ENCODE measurements at regions not wholly inside any gene's neighbourhood (a gene's known extent, or its start where the extent isn't known, plus 50 kb on each side); places are given as distances from the start of the nearest gene placed in this dataset.
A peak's percentile ranks its signal among the peaks of the same experiment; 100 is the strongest.

DNA sequence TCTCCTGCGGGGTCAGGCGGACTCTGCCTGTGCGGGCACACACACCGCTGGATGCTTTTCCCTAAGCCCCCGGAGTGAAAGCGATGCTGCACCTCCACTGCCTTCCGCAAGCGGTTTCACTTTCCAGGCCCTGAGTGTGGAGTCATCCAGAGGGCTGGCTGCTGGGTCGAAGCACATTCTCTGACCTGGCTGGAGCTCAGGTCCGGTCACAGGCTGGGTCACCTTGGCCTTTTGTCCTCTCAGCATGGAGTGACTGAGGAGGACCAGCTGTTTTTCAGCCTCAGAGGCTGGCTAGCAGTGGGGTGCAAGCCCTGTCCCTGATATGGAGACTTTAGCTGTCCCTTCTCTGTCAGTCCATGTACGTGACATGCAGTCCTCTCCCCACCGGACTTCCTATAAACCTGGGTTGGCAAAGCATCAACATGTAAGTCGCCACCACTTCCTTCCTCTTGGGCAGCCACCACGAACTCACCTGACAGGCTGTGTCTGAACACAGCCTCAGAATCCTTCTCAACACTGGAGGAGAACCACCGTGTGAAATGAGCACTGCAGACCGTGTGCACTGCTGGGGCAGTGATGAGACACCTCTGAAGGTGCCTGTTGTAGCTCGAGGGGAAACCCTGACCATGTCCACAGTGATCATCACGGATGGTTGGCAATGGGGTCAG, 51.3 kb downstream of the GADD45G start:
- no peak for DNase-seq

DNA sequence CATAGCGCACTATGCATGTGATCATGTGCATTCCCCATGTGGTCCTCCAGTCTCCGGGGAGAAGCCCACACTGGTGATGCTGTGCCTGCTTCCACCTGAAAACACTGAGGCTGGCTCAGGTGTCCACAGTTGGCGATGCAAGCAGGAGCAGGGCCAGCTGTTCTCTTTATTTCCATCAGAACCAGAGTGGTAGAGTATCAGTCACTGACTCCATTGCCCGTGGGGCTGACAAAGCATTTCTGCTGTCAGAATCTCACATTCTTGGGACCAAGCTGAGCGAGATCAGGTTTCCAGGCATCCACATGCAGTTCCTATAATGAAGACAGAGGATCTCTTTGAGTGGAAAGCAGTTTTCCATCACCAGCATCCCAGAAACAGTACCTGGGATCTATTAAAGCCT, 52.5 kb downstream of the GADD45G start:
- no peak for DNase-seq

DNA sequence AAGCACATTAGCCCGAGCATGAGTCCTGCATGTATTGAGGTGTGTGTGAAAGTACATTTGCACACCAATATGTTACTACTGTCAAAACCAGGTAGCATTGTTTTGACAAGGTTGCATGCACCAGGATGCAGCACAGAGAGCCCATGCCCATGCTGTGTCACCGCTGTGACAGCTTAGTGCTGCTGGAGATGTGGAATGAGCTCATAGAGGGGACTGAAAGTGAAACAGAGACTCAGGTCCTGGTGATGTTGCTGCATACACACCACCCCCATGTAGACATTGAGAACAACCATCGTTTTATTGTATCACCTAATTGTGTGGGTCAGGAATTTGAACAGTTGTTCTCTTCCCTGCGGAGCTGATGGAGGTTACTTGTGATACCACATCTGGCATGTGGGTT, 53.0 kb downstream of the GADD45G start:
- no peak for DNase-seq

DNA sequence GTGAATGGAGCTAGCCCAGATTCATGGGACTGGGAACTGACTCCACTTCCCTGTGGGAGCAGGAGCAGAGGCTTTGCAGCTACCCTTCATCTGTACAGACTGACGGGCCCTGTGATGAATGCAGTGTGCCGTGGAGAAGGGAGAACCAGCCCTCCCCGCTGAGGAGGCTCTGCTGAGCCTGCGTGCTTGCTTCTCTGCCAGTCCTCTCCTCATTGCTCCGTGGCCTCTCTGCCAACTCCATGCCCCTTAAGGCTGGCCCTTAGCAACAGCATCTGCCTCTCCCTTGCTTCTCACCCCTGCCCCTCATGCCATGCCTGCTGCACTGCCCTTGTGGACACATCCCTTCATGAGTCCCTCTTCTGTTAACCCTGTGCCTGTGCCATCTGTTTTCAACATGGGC, 53.6 kb downstream of the GADD45G start:
- no peak for DNase-seq

DNA sequence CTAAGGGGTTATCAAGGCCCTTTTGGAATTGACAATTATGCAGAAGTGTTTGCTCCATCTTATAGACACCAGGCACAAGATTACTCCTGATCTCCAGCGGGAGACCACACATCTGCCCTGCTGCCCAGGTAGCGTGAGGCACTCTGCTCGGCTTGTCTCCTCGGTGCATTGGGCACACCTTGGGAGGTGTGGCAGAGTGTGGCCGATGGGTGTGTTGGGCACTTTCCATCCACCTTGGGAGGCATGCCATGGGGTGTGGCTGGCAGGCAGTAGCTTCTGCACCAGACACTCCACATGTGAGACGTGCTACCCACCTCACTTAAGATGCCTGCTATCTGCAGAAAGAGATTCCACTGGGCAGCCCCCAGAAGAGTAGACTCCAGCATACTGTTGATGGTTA, 54.1 kb downstream of the GADD45G start:
- DNase-seq: no peak

DNA sequence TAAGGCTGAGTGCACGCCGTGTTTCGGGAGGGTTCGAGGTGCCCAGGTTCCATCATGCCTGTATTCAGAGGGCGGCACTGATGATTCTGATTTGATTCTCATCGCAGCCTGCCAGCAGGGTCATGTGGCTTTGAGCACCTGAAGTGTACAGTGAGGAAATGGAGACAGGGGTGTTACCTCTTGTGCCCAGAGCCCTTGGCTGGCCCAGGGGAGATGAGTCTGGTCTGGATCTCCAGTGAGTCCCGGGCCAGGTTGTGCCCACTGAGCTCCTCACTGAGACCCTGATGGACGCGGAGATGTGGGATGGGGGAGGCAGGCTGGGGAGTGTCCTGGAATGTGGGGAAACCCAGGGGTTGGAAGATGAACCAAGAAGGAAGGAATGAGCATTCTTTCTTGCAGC, 54.7 kb downstream of the GADD45G start:
- DNase-seq: no peak

DNA sequence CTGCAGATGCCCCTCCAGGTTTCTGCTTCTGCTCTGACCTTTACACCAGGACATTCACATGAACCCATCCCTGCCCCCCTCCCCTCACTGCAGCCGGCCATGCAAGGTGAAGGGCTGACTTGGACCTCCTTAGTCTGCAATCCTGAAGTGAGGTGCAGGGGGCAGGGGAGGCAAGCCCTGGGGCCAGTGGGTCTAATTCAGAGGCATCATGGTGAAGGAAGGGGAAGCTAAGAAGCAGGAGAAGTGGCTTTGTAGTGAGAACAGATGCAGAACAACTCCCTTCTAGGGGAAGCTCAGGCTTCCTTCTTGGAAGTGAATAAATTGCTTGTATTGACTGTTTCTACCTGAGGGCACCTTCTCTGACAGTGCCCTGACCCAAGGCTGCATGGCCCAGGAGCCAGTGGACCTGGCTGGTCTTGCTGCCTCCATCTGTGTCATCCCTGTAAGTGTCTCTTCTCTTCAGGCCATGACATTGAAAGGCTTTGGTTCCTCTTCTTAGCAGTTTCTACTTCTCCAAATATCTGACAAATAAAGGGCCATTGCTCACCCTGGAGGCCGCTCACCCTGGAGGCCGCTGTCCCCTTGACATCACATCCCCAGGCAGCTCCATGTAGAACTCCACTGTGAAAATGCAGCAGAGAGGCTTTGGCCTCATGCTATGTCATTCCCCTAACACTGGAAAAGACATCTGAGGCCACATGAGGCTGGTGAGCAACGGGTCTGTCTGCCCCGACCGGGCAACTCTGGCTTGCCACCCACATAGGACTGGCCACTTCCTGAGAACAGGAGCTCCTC, 55.3 kb downstream of the GADD45G start:
- no peak for DNase-seq

DNA sequence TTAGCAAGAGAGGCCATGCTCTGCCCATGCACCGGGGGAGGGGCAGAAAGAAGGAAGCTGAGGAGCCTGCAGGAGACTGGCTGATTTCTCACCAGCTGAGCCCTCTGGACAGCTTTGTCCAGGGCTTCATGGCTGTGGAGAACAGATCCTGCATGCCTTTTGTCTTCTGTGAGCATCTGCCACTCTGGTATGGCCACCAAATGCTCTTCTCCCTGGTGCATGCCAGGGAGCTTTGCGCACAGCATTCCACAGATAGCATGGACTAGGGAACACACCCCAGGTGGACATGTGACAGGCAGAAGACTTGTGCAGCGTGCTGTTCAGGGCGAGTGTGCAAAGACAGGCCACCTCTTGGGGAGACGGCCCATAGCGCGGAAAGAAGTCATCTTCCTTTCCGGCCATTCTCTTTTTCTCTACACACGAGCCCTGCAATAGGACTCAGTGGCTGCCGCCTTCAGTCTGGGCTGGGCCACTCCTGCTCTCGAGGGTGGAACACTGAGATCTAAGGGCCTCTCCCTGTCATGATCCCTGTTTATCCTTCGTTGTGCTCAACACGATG, 56.7 kb downstream of the GADD45G start:
- DNase-seq: peak; percentile 76

DNA sequence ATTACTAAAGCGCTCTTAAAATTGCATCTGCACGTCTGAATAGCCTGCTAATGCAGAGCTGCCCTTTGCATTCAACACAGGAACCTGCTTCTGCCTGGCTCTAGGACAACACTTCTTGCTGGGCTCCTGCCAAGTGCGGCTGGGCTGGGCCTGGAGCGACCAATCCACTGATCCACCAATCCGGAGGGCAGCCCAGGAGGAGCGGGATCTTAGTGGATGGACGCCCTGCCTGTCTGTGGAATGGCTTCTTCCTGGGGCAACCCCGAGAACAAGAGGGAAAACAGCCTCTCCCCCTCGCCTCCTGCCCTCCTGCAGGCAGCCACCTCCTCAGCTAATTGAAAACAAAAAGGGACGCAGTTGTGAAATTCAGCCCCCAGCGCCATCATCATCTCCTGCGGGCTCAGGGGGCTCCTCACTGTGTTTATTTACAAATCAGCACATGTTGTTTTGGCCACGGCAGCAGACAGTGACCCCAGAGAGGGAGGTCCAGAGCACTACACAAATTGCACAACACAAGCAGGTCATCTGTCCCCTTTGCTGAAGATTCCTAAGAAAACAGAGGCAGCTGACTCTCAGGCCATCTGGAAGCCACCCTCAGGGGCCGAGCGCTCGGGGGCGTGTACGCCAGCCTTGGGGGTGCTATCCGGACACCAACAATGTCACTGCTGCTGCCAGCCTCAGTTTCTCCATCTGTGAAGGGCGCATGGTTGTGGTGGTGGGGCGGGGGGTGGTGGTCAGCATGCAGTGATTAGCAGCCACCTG, 57.3 kb downstream of the GADD45G start:
- DNase-seq: peak; percentile 96

DNA sequence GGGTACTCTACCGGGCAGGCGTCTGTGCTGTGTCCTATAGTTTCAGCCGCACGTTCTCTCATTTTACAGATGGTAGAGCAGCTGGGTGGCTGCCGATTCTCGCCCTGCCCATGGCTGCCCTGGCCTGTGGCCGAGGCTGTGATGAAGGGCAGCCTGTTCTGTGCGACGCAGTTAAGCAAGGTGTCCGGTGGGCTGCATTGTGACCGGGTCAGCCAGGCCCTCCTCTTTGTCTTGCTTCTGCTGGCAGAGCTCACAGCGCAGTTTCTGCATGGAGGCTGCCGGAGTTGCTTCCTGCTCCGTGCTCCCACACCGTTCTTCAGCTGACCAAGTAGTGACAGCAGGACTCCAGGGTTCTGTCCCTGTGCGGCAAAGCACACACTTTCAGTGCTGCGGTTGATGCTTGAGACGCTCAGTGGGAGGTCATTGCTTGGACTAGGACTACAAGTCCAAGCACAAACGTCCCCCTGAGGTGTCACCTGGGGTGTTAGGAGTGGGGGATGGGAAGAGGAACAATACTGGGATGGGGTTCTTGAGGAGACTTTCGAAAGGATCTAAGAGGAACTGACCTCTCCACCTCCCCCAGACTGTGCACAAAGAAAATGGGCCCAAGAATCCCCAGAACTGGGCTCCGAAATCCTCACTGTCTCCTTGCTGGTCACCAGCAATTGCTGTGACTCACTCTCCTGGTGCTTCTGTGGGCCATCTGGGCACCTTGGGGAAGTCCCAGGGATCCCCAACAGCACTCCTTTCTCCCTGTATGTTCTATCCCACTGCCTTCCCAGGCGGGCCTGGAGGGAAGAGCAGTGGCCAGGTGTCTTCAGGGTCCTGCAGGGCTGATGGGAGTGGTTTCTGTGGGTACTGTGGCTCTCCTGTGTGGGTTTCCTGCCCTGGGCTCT, 58.2 kb downstream of the GADD45G start:
- DNase-seq: no peak

DNA sequence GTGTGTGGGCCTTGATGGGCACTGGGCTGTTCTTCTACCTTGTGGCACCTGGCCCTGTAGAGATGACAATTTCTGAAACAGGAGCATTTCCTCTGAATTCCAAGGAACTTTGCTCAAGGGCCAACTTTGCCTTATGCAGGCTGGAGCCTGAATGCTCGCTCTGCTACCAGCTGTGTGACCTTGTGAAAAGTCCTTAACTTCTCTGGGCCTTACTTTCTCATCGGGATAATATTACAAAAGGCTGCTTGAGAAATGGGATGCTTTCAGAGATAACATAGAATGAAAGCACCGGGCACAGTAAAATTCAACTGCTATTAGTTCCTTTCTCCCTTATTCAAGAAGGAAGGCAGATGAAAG, 58.8 kb downstream of the GADD45G start:
- no peak for DNase-seq

DNA sequence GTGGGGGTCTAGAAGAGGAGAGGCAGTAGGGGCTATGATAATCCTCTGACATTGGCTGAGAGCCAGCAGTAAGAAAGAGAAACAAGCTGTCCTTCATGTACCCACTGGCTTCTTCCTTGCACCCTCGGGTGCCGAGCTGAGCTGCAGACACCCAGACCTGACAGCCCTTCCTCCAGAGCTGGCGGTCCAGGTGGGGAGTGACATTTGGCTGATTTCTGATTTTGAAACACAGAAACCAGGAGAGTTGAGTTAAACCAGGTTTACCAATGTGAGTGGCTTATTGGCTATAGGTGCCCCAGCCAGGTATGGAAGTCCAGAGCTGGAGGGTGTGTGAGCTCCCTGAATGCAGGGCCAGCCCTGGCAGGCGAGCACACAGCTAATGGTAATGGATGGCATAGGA, 59.2 kb downstream of the GADD45G start:
- no peak for DNase-seq

DNA sequence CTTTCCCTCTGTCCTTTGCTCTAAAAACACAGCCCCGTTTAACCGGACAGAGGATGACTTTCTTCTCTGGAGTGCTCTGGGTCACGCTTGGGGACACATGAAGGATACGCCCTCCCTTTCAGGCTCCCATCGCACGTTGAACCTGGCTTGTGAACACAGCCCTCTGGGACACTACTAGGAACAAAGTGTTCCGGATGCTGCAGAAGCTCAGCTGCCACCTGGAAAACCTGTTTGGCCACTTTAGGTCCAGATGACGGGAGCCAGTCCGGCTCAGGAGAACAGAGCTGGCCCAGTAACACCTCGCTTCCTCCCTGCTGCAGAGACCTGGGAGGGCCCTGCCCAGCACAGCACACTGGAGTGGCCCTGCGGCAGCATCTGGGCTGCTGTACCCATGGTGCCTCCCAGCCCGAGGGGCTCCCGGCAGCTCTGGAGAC, 60.1 kb downstream of the GADD45G start:
- DNase-seq: peak; percentile 98

DNA sequence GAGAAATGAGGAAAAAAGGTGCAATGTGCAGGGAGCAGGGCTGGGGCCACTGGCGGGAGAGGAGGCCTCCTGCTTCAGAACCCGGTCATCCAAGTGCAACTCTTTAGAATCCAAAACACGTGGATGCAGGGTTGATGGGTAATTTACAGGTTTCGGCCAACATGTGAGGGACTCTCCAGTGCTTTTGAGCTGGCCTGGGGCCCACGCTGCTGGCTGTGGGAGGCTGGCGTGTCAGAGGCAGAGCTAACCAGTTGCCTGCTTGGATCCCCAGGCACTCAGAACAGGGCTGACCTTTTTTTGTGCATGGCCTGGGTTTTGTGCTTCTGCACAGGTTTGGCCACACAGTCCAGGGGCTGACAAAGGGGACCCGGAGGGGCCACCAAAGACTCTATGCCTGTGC, 61.6 kb downstream of the GADD45G start:
- no peak for DNase-seq

DNA sequence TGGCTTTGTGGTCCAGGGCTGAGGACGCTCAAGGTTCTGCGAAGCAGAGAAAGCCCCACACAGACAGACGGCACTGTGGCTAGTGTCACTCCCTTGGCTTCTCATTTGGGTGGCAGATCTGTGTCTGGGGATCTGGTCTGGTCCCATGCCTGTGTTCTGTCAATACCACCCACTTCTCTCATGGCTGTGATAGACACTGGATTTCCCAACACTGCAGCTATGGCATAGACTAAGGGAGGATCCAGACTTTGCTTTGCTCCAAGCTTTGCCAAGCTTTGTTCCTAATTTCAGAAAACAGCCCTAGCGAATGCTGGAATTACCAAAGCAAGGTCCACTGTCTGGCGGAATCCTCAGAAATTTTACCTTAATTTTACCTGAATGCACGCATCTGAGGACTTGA, 62.1 kb downstream of the GADD45G start:
- no peak for DNase-seq

DNA sequence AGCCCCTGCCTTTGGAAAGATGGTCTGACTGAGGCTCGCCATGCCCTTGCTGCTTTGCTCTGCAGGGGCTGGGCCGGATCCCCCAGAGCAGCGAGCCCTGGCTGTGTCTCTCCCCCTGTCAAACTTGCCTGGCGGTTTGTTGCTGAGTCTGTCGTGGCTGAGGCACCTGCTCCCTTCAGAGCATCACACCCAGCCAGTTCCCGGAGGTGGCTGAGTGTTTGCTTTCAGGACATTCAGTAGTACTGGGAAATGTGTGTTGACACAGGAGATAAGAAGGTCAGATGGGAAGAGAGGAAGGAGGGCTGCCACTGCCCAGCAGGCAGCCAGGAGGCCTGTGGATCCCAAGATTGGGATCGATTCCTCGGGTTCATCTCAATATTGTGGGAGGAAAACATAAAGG, 62.9 kb downstream of the GADD45G start:
- DNase-seq: peak; percentile 87

DNA sequence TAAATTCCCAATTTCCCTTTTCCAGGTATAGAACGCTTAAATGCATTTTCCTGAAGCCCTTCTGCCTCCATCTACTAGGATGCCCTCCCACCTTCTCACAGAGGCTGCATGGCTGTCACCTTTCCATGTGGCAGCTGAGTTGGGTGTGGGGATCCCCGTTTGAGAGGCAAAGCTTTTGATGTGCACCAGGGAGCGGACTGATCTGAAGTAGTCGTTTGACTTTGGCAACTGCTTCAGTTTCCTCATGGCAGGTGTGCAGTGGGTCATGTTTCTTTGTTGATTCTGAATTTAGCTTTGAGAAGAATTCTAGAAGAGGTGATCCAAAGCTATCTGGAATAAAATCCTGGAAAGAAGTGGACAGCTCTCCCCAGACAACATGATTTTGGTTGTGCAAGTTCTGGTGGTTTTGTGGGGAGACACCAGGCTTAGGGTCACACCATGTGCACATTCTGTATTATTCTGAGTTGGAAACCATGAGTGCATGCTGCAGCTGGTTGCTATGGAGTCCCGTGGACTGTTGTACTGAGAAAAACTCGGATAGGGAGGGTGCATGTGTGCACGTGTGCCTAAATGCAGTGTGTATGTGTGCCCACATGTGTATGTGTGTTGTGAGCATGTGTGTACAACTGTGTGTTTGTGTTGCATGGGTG, 63.5 kb downstream of the GADD45G start:
- DNase-seq: peak; percentile 82

DNA sequence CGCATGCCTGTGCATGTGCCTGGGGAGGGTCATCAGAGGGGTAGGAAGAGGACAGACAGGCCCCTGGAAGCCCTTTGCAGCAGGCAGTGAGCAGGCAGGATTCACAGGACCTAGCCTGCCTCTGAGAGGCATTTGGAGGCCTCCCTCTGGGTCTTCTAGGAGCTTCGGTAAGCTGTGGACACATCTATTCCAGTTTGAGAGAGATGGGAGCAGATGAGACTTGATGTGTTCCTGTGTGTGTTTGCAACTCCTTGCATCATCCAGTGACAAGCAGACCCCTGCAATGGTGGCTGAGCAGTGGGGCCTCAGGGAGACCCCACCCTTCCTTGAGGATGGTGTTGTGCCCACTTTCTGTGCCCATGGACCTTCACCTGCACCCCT, 64.0 kb downstream of the GADD45G start:
- DNase-seq: no peak

DNA sequence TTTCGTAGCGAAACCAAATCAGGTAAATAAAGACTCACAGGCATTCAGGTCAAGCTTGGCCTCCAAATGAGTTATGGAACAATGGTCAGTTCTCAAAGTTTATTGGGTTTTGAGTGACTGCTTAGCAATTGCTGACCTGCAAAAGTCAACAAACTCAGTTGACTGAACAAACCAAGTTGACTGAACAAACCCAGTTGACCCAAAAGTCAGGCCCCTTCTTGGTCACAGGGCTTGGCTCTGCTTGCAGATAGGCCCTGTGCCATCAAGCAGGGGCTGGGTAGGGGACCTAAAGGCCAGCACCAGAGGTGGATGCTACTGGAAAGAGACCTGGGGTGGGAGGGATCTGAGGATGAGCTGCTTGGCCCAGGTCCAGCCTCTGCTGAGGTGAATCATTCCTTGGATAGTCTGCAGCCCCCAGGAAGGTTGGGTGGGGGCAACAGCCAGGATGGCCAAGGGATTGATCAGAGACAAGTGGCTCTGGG, 64.6 kb downstream of the GADD45G start:
- no peak for DNase-seq

DNA sequence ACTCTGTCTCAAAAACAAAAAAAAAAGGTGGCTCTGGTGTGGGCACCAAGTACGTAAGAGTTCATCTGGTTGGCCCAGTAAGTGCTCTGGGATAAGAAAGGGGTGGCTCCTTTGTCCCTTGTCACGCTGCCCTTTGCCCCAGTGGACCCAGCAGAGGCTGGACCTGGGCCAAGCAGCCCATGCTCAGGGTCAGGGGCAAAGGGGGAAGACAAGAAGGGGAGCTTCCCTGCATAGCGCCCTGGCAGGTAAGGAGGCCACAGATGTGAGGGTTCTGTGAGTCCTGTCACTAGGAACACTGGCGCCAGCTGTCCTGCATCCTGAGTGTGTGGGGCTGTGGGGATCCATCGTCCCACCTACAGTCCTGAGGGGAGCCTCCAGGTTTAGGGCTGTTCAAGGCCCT, 65.3 kb downstream of the GADD45G start:
- DNase-seq: no peak

DNA sequence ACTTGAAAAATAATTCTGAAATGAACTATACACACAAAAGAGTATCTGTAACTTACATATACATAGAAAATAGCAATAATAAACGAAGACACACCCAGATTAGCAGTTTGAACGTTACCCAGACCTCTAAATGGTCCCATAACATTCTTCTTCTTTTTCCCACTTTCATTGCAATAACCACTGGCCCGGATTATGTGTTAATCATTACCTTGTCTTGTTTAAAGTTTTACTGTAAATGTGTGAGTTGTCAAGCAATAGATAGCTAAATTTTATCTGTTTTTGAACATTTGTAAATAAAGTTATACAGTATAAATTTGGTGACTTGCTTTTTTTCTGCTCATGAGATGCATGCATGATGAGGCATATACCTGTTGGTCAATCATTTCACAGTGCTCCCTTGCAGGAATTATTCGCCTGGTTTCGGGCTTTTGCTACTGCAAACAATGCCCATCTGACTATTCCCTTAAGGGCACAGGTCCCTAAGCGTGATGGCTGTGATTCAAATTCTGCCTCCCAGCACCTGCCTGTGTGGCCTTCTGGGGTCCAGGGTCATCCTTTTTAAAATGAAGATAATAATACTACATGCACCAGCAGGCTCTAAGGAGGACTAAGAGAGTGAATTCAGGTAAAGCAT, 66.1 kb downstream of the GADD45G start:
- DNase-seq: no peak

DNA sequence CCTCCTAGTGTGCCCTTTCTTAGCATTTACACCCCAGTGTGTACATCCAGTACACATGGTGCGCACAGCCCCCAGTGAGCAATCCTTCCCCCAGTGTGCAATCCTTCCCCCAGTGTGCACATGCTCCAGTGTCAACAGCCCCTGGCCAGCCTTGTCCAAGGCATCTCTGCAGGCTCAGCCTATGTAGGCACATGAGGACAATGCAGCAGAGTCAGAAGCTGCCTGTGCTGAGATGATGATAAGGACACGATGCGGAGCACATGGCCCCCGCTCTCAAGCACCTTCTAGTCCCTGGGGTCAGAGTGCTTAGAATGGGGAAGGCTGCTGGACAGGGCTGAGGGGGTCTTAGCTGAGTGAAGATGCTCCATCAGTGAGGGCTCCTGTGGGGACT, 69.8 kb downstream of the GADD45G start:
- no peak for DNase-seq

All from NCI-H510A treated with DMSO at 0.1 percent for 48 hours (cell line).